K562 (cell line): ENCODE measurements at regions not wholly inside any gene's neighbourhood (a gene's known extent, or its start where the extent isn't known, plus 50 kb on each side); places are given as distances from the start of the nearest gene placed in this dataset.

Source experiments
- ATAC-seq: fragments of 200-7000 bp; cut with Tn5 transposase; 3 replicates; pipeline ENCODE4 v1.9.1; 2020; ENCODE audit warnings: moderate library complexity
- BruUV-seq: library from RNA; stranded (reverse); fragments of 400-500 nt; replicated peaks from 2 replicates; lab custom pipeline; 2021; lab: Mats Ljungman, UMichigan
- CTCF ChIA-PET: fragments of 300-600 bp; formaldehyde crosslinking; extraction: SDS; loops from one replicate; lab custom pipeline; 2021; ENCODE audit warnings: low intra/inter-chr PET ratio; lab: Yijun Ruan, JAX
- POLR2A ChIA-PET: fragments of 300-600, 350-650 bp; sonication (Branson Sonifier 250); formaldehyde crosslinking; extraction: SDS; loops from one replicate; lab custom pipeline; 2021; ENCODE audit warnings: antibody characterized with exemption, inconsistent platforms; lab: Yijun Ruan, JAX
- DNase-seq, 4 experiments: peaks; one replicate each; pipeline versions ENCODE4 v3.0.0 to v3.0.0-alpha.2; 2011 to 2018; ENCODE audit warnings: low spot score in 3 of 4, mixed read lengths in 3 of 4; ENCODE audit errors: extremely low read depth in 1 of 4
- FAIRE-seq: peaks from 2 replicates; lab custom pipeline; 2011; peaks lifted over from hg19 to GRCh38; lab: Jason Lieb, UNC
- H2AFZ ChIP-seq: 2 replicates; pipeline ENCODE4 v1.6.0; 2011; ENCODE audit warnings: low read depth, low read length, control low read depth, inconsistent platforms
- H3K27ac ChIP-seq: fragments of 200-600 bp; 3 replicates; pipeline ENCODE4 v1.8.0; 2011; ENCODE audit warnings: low read depth, mild to moderate bottlenecking, control low read depth, inconsistent platforms, low read length, moderate library complexity, mixed read lengths; ENCODE audit errors: extremely low read depth
- H3K27me3 ChIP-seq, 2 experiments: fragments of 300-600 bp in 1 of 2; 2 replicates in 1 of 2; 3 replicates in 1 of 2; pipeline versions ENCODE4 v1.6.0 to v1.8.0; 2011; ENCODE audit warnings: inconsistent platforms in 2 of 2, low read length in 2 of 2, mild to moderate bottlenecking in 1 of 2, mixed read lengths in 1 of 2, moderate library complexity in 1 of 2; ENCODE audit not compliant: control insufficient read depth in 2 of 2, insufficient read depth in 2 of 2
- H3K36me3 ChIP-seq: fragments of 300-600 bp; 3 replicates; pipeline ENCODE4 v1.8.0; 2011; ENCODE audit warnings: mild to moderate bottlenecking, low read length, inconsistent platforms; ENCODE audit not compliant: control insufficient read depth, insufficient read depth
- H3K4me1 ChIP-seq, 2 experiments: fragments of 200-600 bp in 1 of 2; replicated peaks in 1 of 2; 2 replicates in 1 of 2; 3 replicates in 1 of 2; pipeline versions ENCODE4 v1.5.1 to v1.8.0; 2011; ENCODE audit warnings: inconsistent platforms in 2 of 2, low read length in 2 of 2, mild to moderate bottlenecking in 1 of 2, mixed read lengths in 1 of 2, moderate library complexity in 1 of 2; ENCODE audit not compliant: control insufficient read depth in 2 of 2, insufficient read depth in 2 of 2
- H3K4me2 ChIP-seq: 2 replicates; pipeline ENCODE4 v1.6.1; 2011; ENCODE audit warnings: low read length, control low read depth, inconsistent platforms, mixed read lengths; ENCODE audit not compliant: insufficient read depth
- H3K4me3 ChIP-seq: fragments of 200-600 bp; sonication (generic), shearing (Covaris generic); 2 replicates; pipeline ENCODE4 v1.5.1; 2016; ENCODE audit warnings: control low read depth, inconsistent platforms
- H3K79me2 ChIP-seq: fragments of 200-600 bp; 3 replicates; pipeline ENCODE4 v1.8.0; 2011; ENCODE audit warnings: low read length, inconsistent platforms; ENCODE audit not compliant: control insufficient read depth, insufficient read depth
- H3K9ac ChIP-seq, 2 experiments: 2 replicates each; pipeline versions ENCODE4 v1.6.0 to v1.6.1; 2011; ENCODE audit warnings: low read depth in 2 of 2, low read length in 2 of 2, control low read depth in 1 of 2, inconsistent platforms in 1 of 2, mild to moderate bottlenecking in 1 of 2, mixed read lengths in 1 of 2; ENCODE audit not compliant: insufficient read depth in 1 of 2
- H3K9me1 ChIP-seq: one replicate; pipeline ENCODE4 v1.6.0; 2011; ENCODE audit warnings: inconsistent platforms, mild to moderate bottlenecking, low read length, moderate library complexity; ENCODE audit not compliant: control insufficient read depth, insufficient read depth
- H3K9me3 ChIP-seq: replicated peaks from 2 replicates; pipeline ENCODE4 v1.5.1; 2011; ENCODE audit warnings: low read depth, low read length, inconsistent platforms; ENCODE audit not compliant: control insufficient read depth, insufficient read depth
- H4K20me1 ChIP-seq: replicated peaks from 2 replicates; pipeline ENCODE4 v1.6.1; 2011; ENCODE audit warnings: low read length, inconsistent platforms, mixed read lengths; ENCODE audit not compliant: control insufficient read depth, insufficient read depth
- ATF3 ChIP-seq, 2 experiments: fragments of 450-650 bp in 1 of 2; sonication (generic) in 1 of 2; formaldehyde crosslinking in 1 of 2; IDR thresholded peaks in 1 of 2; conservative IDR thresholded peaks in 1 of 2; 2 replicates each; pipeline versions ENCODE4 v1.6.1 to v1.8.1; 2016 to 2023; ENCODE audit warnings: mild to moderate bottlenecking in 2 of 2, moderate library complexity in 2 of 2, inconsistent platforms in 1 of 2, missing genetic modification reagents in 1 of 2
- ELK1 ChIP-seq: sonication (generic); formaldehyde crosslinking; IDR thresholded peaks from 2 replicates; pipeline ENCODE4 v1.8.1; 2022; ENCODE audit warnings: missing genetic modification reagents
- HMGN3 ChIP-seq: IDR thresholded peaks from 2 replicates; pipeline ENCODE4 v1.6.1; 2011; ENCODE audit warnings: borderline replicate concordance, low read depth, mild to moderate bottlenecking, mixed read lengths, low read length; ENCODE audit not compliant: insufficient read length; ENCODE audit errors: extremely low read depth
- KDM5B ChIP-seq: fragments of 200-600 bp; sonication (generic); IDR thresholded peaks from 2 replicates; pipeline ENCODE4 v1.6.1; 2012; ENCODE audit warnings: low read depth, mild to moderate bottlenecking, moderate library complexity, low read length, control low read depth, inconsistent platforms; ENCODE audit not compliant: insufficient replicate concordance
- MAFF ChIP-seq: IDR thresholded peaks from 2 replicates; pipeline ENCODE4 v1.6.1; 2012; ENCODE audit warnings: low read length, improper control_type of control experiment
- MAFK ChIP-seq: IDR thresholded peaks from 2 replicates; pipeline ENCODE4 v1.6.1; 2011; ENCODE audit warnings: low read length, improper control_type of control experiment
- NBN ChIP-seq: fragments of 450-650 bp; IDR thresholded peaks from 2 replicates; pipeline ENCODE4 v1.6.1; 2016; ENCODE audit warnings: low read depth, mild to moderate bottlenecking
- NEUROD1 ChIP-seq: fragments of 150-350 bp; IDR thresholded peaks from 2 replicates; pipeline ENCODE4 v1.6.1; 2014; ENCODE audit warnings: borderline replicate concordance, low read length, low read depth; ENCODE audit not compliant: partially characterized antibody
- NR2C2 ChIP-seq, 2 experiments: fragments of 200-800 bp in 1 of 2; sonication (Bioruptor generic) in 1 of 2; sonication (generic) in 1 of 2; formaldehyde crosslinking in 1 of 2; IDR thresholded peaks; 2 replicates each; pipeline versions ENCODE4 v1.6.1 to v1.8.0; 2016 to 2022; ENCODE audit warnings: mild to moderate bottlenecking in 1 of 2, missing compliant biosample characterization in 1 of 2, missing genetic modification characterization in 1 of 2, missing genetic modification reagents in 1 of 2
- PML ChIP-seq: IDR thresholded peaks from 2 replicates; pipeline ENCODE4 v1.6.1; 2012; ENCODE audit warnings: low read length, inconsistent platforms
- POLR2AphosphoS2 ChIP-seq: IDR thresholded peaks from 2 replicates; pipeline ENCODE4 v1.6.1; 2012; ENCODE audit warnings: low read length, improper control_type of control experiment
- POLR2B ChIP-seq: fragments of 450-650 bp; IDR thresholded peaks from 2 replicates; pipeline ENCODE4 v1.6.1; 2018; ENCODE audit warnings: low read depth; ENCODE audit not compliant: partially characterized antibody
- SOX6 ChIP-seq: fragments of 450-650 bp; IDR thresholded peaks from 2 replicates; pipeline ENCODE4 v1.6.1; 2014; ENCODE audit warnings: mild to moderate bottlenecking
- ZNF217 ChIP-seq: sonication (generic); formaldehyde crosslinking; IDR thresholded peaks from 2 replicates; pipeline ENCODE4 v1.8.0; 2022; ENCODE audit warnings: mild to moderate bottlenecking, missing genetic modification reagents
- ZNF224 ChIP-seq: sonication (generic); formaldehyde crosslinking; IDR thresholded peaks from 2 replicates; pipeline ENCODE4 v1.8.0; 2022; ENCODE audit warnings: mild to moderate bottlenecking, missing genetic modification reagents
- WGBS: fragments of 100-300 bp; shearing (Covaris generic); methylation state at CpG from one replicate; pipeline ENCODE4 v1.1.6; 2016; ENCODE audit warnings: low coverage, mixed read lengths; ENCODE audit not compliant: insufficient coverage; ENCODE audit errors: missing lambda C conversion rate; 5-methylcytosine and 5-hydroxymethylcytosine counted together
- in situ Hi-C: fragments of 300-500 bp; cut with MboI; formaldehyde crosslinking; loops from 4 replicates; pipeline ENCODE4 v1.15.0; 2018; ENCODE audit warnings: inconsistent platforms, mixed read lengths
- intact Hi-C: fragments of 100-400 bp; cut with micrococcal nuclease; formaldehyde crosslinking; loops from 2 replicates; pipeline ENCODE4 v1.14.2; 2022
- TF ChIP-seq, protein P1 (sequence below): fragments of 450-650 bp; IDR thresholded peaks from 2 replicates; pipeline ENCODE4 v1.6.1; 2016; ENCODE audit warnings: borderline replicate concordance
- TF ChIP-seq, protein P2 (sequence below): fragments of 450-650 bp; IDR thresholded peaks from 2 replicates; pipeline ENCODE4 v1.6.1; 2017; ENCODE audit warnings: mild to moderate bottlenecking, moderate library complexity

GRCh38 chr5:5605170-5605764, 182.8 kb downstream of the ICE1 start:
- Histone ChIP-seq H2AFZ (peak overlapping the region; percentile 35; the same call in 1 of the 2 replicates), H3K36me3 (no peaks in the 10 kb centered on the region), H4K20me1 (no peaks in the 10 kb centered on the region), H3K79me2 (no peaks in the 10 kb centered on the region), H3K4me1 (no peaks in the 10 kb centered on the region), H3K4me3 (no peak overlapping the region), H3K9me3 (no peaks in the 10 kb centered on the region), H3K27ac (no peak overlapping the region), H3K9me1 (no peaks in the 10 kb centered on the region), H3K27me3 (peaks cover 0 to 3% of the 10 kb centered on the region in 2 experiments; a peak in 1 of 5 replicates), H3K9ac (no peak overlapping the region), H3K4me2 (peak overlapping the region; percentile 48)
- in situ Hi-C loops (no loop called here), intact Hi-C loops (no loop called here)
- CTCF ChIA-PET: no interaction called here
- DNase-seq (peak in 1 of 4 experiments; percentile 15), ATAC-seq (peak; percentile 57; the same call in 2 of the 3 replicates), FAIRE-seq (no peak)
- BruUV-seq: no TSS peak
- POLR2A ChIA-PET: no interaction called here
- 4% methylated on average over 15 of the region's 15 CpGs for WGBS
- no peak for TF ChIP-seq POLR2B
- no peak for TF ChIP-seq PML
- TF ChIP-seq ATF3 (IDR thresholded peaks at IDR 0.05): peak; percentile 86
- no peak for TF ChIP-seq ATF3 (CRISPR knock-in tag; conservative IDR thresholded peaks at IDR 0.05)
- TF ChIP-seq NBN: no peak
- no peak for TF ChIP-seq ELK1 (CRISPR knock-in tag)
- TF ChIP-seq KDM5B: no peak
- TF ChIP-seq, protein P1, sequence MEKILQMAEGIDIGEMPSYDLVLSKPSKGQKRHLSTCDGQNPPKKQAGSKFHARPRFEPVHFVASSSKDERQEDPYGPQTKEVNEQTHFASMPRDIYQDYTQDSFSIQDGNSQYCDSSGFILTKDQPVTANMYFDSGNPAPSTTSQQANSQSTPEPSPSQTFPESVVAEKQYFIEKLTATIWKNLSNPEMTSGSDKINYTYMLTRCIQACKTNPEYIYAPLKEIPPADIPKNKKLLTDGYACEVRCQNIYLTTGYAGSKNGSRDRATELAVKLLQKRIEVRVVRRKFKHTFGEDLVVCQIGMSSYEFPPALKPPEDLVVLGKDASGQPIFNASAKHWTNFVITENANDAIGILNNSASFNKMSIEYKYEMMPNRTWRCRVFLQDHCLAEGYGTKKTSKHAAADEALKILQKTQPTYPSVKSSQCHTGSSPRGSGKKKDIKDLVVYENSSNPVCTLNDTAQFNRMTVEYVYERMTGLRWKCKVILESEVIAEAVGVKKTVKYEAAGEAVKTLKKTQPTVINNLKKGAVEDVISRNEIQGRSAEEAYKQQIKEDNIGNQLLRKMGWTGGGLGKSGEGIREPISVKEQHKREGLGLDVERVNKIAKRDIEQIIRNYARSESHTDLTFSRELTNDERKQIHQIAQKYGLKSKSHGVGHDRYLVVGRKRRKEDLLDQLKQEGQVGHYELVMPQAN: no peak
- TF ChIP-seq HMGN3: no peak
- TF ChIP-seq ZNF217 (CRISPR knock-in tag): no peak
- TF ChIP-seq MAFF: no peak
- TF ChIP-seq NR2C2 (CRISPR knock-in tag; IDR thresholded peaks at IDR 0.05): no peak
- peak; percentile 82; the same call in 1 of the 2 replicates for TF ChIP-seq NR2C2 (tag; IDR thresholded peaks at IDR 0.05)
- TF ChIP-seq SOX6: no peak
- no peak for TF ChIP-seq POLR2AphosphoS2
- TF ChIP-seq ZNF224: no peak
- TF ChIP-seq, protein P2, sequence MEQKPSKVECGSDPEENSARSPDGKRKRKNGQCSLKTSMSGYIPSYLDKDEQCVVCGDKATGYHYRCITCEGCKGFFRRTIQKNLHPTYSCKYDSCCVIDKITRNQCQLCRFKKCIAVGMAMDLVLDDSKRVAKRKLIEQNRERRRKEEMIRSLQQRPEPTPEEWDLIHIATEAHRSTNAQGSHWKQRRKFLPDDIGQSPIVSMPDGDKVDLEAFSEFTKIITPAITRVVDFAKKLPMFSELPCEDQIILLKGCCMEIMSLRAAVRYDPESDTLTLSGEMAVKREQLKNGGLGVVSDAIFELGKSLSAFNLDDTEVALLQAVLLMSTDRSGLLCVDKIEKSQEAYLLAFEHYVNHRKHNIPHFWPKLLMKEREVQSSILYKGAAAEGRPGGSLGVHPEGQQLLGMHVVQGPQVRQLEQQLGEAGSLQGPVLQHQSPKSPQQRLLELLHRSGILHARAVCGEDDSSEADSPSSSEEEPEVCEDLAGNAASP: no peak
- TF ChIP-seq MAFK: no peak
- peak; percentile 18 for TF ChIP-seq NEUROD1
